GM21529 (cell line): ENCODE measurements at regions not wholly inside any gene's neighbourhood (a gene's known extent, or its start where the extent isn't known, plus 50 kb on each side); places are given as distances from the start of the nearest gene placed in this dataset.
"Not testable (repeated sequence)": the region's sequence is repeated elsewhere in the genome, so short reads cannot be mapped to it uniquely, and the experiment has no call there.

ENCODE experiments used
- ATAC-seq: cut with Tn5 transposase; IDR thresholded peaks from one replicate; pipeline ENCODE4 v1.9.1; 2021; ENCODE audit not compliant: unreplicated experiment

- no peak for ATAC-seq
Measured at GRCh38 chr2:192412394-192412793, 217.7 kb upstream of the TMEFF2 start.

DNA sequence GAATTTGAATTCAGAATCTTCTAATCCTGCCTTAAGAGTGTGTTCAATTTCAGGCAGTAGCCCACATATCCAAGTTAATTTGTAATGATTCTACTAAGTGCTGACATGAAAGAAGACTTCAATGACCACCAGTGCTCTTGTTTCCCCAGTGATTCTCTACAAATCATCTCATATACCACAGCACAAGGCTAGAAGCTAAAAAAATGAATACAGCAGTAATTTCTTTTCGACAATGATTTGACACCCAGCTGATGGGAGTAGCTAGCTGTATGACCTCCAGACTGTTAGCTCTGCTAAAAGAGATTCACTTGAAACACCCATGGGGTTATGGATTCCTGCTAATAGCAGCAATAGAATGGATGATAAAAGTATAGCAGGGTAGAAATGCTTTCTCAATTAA lies 217.0 kb upstream of the TMEFF2 start:
- ATAC-seq, result no peak

DNA sequence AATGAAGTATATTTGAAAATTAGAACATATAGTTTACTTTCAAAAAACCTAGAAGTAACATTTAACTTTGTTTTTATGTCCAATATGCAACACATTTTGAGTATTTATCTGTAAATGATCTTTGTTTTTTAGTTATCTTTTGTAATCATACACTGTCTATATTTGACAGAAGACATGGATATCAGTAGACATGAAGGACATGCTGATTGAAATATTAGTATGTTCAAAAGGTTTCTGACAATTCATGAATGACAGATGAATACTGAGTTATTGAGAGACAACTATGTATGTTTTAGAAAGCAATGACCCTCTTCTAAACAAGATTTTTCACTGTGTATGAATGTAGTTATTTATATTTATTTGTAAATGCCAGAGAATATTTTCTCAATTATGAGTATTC lies 215.6 kb upstream of the TMEFF2 start:
- ATAC-seq, result no peak

DNA sequence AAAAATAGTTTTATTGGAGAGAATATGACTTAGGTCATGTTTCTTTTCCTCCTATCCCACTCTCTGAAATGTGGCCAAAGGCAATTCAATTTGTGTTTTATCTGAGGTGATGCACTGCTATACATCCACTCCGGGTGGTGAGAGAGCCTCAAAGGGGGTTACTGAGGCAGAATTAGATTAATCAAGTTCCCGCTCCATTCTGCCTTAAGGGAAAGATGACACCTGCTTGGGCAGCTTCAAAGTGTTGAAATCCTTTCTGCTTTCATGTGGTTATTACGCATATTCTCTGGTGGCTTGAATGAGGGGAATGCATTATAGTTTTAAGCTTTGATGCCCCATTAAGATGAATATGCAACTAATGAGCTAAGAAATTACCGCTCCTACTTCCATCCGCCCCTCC lies 213.0 kb upstream of the TMEFF2 start:
- no peak for ATAC-seq

DNA sequence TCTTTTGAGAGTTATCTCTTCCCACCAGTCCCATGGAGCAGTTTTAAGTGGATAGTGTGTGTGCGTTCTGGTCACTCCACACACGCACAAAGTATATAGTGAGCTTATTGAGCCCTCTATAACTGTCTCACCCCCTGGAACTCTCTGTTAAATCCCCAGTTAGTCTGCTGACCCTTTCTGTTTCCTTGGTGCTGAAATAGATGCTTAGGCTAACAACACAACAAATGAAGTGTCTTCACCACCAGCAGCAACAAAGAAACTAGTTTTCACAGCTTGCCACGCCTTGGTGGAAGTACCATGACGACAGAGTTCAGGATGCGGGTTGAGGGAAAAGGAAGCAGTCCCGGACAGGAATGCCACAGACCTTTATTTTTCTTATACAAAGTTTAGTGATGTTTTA lies 203.5 kb upstream of the TMEFF2 start:
- ATAC-seq, result no peak

- no peak for ATAC-seq
Measured at GRCh38 chr2:192394605-192395004, 199.9 kb upstream of the TMEFF2 start.

DNA sequence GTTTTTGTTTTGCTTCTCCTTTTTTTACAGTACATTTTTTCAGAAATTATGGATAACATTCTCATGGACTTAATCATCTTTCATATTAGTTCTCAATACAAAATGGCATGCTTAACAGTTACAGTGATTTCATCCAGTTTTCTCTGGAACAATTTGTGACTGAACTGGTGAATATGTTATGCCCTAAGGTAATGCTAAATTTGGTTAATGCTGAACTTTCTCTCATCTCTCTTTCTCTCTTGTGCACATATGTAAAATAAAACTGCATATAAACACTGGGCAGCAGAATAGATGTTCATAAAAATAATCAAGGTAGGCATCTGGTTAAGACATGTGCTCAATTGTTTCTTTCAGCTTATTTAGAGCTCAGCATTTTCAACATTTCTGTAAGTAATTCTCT lies 196.3 kb upstream of the TMEFF2 start:
- ATAC-seq, result no peak

GRCh38 chr2:192390401-192390800 lies 195.7 kb upstream of the TMEFF2 start:
- no peak for ATAC-seq

DNA sequence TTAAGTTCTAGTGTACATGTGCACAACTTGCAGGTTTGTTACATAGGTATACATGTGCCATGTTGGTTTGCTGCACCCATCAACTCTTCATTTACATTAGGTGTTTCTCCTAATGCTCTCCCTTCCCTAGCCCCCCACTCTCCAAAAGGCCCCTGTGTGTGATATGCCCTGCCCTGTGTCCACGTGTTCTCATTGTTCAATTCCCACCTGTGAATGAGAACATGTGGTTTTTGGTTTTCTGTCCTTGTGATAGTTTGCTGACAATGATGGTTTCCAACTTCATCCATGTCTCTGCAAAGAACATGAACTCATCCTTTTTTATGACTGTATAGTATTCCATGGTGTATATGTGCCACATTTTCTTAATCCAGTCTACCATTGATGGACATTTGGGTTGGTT lies 189.5 kb upstream of the TMEFF2 start:
- not testable (repeated sequence) for ATAC-seq

GRCh38 chr2:192381082-192381481 lies 186.3 kb upstream of the TMEFF2 start:
- ATAC-seq, result no peak

DNA sequence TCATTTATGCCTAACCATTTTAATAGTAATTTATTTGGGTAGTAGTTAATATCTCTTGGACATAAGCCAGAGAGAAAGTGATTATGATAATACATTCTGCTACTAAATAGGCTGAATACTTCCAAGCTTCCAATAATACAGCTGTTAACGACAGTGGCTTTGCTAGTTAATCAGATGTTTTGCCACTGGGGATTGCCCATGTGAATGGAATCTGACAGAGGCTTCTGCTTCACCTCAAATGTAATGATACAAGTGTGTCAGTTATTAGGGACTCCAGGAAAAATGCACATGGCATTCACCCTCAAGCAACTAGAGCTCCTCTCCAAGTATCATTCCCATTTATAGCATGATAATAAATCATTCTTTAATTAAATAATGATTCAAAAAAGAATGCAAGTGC lies 185.0 kb upstream of the TMEFF2 start:
- no peak for ATAC-seq

DNA sequence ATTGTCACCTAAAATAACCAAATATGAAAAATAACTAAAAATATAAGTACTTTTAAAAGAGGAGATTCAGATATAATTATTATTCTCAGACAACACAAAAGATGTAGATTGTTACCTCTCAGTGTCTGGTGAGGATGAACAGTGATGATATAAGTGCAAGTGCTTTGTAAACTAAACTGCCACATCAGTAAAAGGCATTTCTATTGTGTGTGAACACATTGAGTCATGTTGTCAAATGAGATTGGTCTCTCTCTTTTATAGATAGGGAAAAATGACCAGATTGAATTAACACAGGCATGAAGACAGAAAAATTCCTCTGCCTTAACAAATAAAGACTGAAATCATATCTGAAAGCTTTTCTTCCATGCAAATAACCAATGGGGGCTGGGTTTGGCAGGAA lies 182.4 kb upstream of the TMEFF2 start:
- no peak for ATAC-seq

GRCh38 chr2:192373754-192374153 lies 179.0 kb upstream of the TMEFF2 start:
- ATAC-seq, result no peak

- ATAC-seq, result no peak
Measured at GRCh38 chr2:192373221-192373620, 178.5 kb upstream of the TMEFF2 start.

DNA sequence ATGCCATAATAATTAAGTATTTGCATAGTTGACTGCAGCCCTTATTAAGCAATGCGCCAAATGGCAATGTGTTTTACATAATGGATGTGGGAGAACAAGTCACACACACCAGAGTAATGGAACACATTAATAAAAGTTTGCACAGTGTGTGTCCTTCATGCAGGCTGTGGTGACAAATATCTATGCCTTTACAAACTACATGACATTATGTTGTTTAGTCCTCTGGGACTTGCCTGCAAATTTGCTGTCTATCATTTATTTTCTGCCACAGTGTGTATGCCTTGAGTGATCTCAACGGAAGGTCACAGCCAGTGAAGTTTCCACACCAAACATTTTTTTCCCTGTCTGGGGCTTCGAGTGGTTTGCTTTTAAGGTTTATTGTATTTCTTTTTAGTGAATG lies 175.2 kb upstream of the TMEFF2 start:
- no peak for ATAC-seq

DNA sequence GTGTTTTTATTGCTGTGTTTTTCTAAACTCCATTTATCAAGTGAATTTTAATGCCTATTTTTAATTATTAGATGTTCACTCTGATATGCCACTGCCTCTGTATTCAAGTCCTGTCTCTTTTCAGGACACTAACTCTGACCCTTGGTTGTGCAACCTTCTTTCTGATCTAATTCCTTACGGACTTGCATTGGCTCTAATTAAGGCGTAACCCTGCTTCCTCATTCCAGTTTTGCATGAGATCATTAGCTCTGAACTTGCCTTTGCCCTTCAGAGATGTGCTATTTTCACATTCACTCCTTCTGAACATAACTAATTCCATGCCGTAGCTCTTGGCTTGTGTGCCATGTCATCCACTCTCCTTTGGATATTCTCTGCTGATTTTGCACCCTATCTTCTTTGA lies 162.5 kb upstream of the TMEFF2 start:
- no peak for ATAC-seq

DNA sequence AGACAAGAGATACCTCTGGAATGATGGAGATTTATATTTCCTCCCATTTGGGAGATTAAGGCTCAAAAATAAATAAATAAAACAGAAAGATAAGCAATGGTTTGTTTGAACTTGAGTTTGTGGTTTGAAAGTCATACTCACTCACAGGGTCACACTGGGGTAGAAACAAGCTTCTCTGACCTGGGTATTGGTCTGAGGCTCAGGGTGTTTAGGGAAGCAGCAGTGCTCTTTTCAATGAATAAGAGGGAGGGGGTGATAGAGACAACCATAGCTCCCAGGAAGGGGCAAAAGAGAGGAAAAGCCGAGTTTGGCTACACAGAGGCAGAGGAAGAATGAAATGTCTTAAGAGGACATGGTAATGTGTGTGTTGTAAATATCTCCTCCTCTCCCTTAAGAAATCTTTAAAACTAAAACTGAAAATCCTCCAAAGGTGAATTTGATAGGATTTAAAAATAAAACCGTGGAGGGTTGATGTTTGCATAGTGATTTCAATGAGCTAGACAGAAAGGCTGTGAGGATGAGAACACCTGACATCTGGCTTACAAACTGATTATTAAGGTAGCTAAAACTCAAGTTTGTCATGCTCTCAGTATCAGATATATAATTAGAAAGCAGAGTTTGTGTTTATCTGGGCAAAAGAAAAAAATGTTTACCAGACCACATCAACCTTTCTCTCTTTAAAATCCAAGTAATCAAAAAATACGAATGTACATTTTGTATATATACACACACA lies 159.9 kb upstream of the TMEFF2 start:
- ATAC-seq, result no peak

- no peak for ATAC-seq
Measured at GRCh38 chr2:192347542-192347941, 152.8 kb upstream of the TMEFF2 start.

- no peak for ATAC-seq
Measured at GRCh38 chr2:192345287-192345686, 150.6 kb upstream of the TMEFF2 start.

DNA sequence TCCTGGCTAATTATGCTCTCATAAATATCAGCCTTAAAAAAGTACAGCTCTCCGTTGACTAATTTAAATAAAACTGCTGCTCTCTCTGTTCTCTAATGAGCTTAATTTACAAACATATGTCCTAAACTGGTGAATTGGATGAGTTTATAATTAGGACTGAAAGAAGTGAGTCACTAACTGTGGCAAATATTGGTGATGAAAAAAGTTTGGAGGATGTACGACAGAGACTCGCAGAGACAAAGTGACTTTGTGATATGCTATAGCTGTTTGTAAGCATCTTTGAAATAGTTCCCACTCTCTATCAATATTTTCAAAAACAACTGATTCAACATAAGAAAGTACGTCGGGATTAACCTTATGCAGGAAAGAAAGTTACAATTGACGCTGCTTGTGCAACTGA lies 138.9 kb upstream of the TMEFF2 start:
- ATAC-seq, result no peak

DNA sequence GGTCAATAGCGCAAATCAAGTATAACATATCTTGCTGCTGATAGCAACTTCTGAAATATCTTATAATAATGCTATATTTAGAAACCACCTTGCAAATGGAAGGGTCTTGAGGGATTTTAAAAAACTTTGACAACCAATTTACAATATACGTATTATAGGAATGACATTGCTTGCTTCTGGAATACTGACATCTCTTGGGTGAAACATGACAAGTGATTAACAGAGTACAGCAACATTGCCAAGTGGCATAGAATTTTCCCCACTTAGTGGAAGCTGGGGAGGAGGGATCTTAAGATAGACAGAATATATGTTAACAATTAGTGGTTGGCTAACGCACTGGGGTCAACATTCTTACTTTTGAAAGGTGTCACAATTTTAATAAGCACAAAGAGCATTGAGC lies 133.6 kb upstream of the TMEFF2 start:
- no peak for ATAC-seq

- ATAC-seq, result no peak
Measured at GRCh38 chr2:192327576-192327975, 132.8 kb upstream of the TMEFF2 start.

DNA sequence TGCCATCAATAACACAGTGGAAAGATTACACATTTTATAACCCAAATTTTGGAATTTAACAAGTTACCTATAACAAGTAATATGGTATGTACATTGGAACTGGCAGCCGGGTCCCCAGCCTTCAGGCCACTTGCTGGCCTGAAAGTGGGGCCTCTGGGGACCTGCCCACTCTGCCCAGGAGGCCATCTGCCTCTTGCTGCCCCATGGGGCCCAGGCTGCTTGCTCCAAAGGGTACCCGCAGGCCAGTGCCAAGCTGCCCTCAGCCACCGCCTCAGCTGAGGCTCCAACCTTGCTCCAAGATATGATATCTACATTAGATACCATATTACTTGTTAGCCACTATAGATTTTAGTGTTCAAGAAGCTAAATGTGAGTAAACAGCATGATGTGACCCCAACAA lies 120.8 kb upstream of the TMEFF2 start:
- no peak for ATAC-seq
